H1 (cell line): ENCODE measurements at regions not wholly inside any gene's neighbourhood (a gene's known extent, or its start where the extent isn't known, plus 50 kb on each side); places are given as distances from the start of the nearest gene placed in this dataset.

Source experiments
- CTCF ChIA-PET: fragments of 300-600 bp; sonication (Branson Sonifier 250); formaldehyde crosslinking; loops from one replicate; lab custom pipeline; 2021; ENCODE audit not compliant: partially characterized antibody; lab: Charles Lee
- POLR2A ChIA-PET: fragments of 300-600 bp; sonication (Branson Sonifier 250); formaldehyde crosslinking; loops from one replicate; lab custom pipeline; 2021; ENCODE audit warnings: inconsistent platforms; ENCODE audit not compliant: partially characterized antibody; lab: Charles Lee
- DNase-seq, 2 experiments: peaks; one replicate each; pipeline versions ENCODE4 v3.0.0 to v3.0.0-alpha.2; 2010 to 2022; ENCODE audit warnings: low spot score in 2 of 2, low read depth in 1 of 2, mixed read lengths in 1 of 2
- FAIRE-seq: peaks from 2 replicates; lab custom pipeline; 2011; peaks lifted over from hg19 to GRCh38; lab: Jason Lieb, UNC
- H2AFZ ChIP-seq: 2 replicates; pipeline ENCODE4 v1.8.1; 2012; ENCODE audit warnings: low read length, inconsistent platforms
- H2AK5ac ChIP-seq: 2 replicates; pipeline ENCODE4 v1.6.1; 2013; ENCODE audit warnings: low read depth, low read length
- H2BK120ac ChIP-seq: replicated peaks from 2 replicates; pipeline ENCODE3; 2013; ENCODE audit warnings: low read depth, low read length, inconsistent platforms
- H2BK12ac ChIP-seq: 2 replicates; pipeline ENCODE4 v1.6.1; 2013; ENCODE audit warnings: low read depth, low read length
- H2BK15ac ChIP-seq: 2 replicates; pipeline ENCODE4 v1.6.1; 2013; ENCODE audit warnings: low read length
- H2BK20ac ChIP-seq: 2 replicates; pipeline ENCODE4 v1.6.1; 2013; ENCODE audit warnings: low read length
- H2BK5ac ChIP-seq: 2 replicates; pipeline ENCODE4 v1.6.1; 2013; ENCODE audit warnings: low read depth, low read length
- H3K14ac ChIP-seq: 2 replicates; pipeline ENCODE4 v1.6.1; 2013; ENCODE audit warnings: inconsistent platforms; ENCODE audit not compliant: insufficient read length
- H3K18ac ChIP-seq: 2 replicates; pipeline ENCODE4 v1.6.1; 2013; ENCODE audit warnings: low read length; ENCODE audit errors: extremely low read depth
- H3K23ac ChIP-seq: 2 replicates; pipeline ENCODE4 v1.6.1; 2013; ENCODE audit warnings: inconsistent platforms; ENCODE audit not compliant: insufficient read length
- H3K23me2 ChIP-seq: 2 replicates; pipeline ENCODE4 v1.6.1; 2013; ENCODE audit warnings: low read depth, low read length
- H3K27ac ChIP-seq: 2 replicates; pipeline ENCODE4 v1.6.1; 2011; ENCODE audit warnings: low read depth, low read length, inconsistent platforms
- H3K27me3 ChIP-seq, 4 experiments: replicated peaks in 1 of 4; 1 replicate in 1 of 4; 2 replicates in 3 of 4; pipeline versions ENCODE4 v1.6.1 to v1.8.1; 2011 to 2013; ENCODE audit warnings: low read length in 3 of 4, mild to moderate bottlenecking in 3 of 4, inconsistent platforms in 2 of 4, mixed read lengths in 2 of 4, moderate library complexity in 1 of 4; ENCODE audit not compliant: control insufficient read depth in 3 of 4, insufficient read depth in 3 of 4; ENCODE audit errors: extremely low read depth in 1 of 4
- H3K36me3 ChIP-seq, 4 experiments: 2 replicates each; pipeline versions ENCODE4 v1.6.1 to v1.8.1; 2011 to 2013; ENCODE audit warnings: mild to moderate bottlenecking in 4 of 4, low read length in 3 of 4, moderate library complexity in 2 of 4, control low read depth in 1 of 4, inconsistent platforms in 1 of 4; ENCODE audit not compliant: insufficient read depth in 4 of 4, control insufficient read depth in 2 of 4
- H3K4ac ChIP-seq: replicated peaks from 2 replicates; pipeline ENCODE3; 2013; ENCODE audit warnings: low read length, low read depth, mixed read lengths, inconsistent platforms; ENCODE audit not compliant: insufficient read length
- H3K4me1 ChIP-seq, 4 experiments: replicated peaks in 1 of 4; 1 replicate in 1 of 4; 2 replicates in 3 of 4; pipeline versions ENCODE4 v1.6.1 to v1.8.1; 2011 to 2013; ENCODE audit warnings: low read length in 3 of 4, inconsistent platforms in 2 of 4, mixed read lengths in 1 of 4; ENCODE audit not compliant: insufficient read depth in 4 of 4, control insufficient read depth in 3 of 4
- H3K4me2 ChIP-seq, 2 experiments: 2 replicates each; pipeline versions ENCODE4 v1.6.1 to v1.8.1; 2011 to 2013; ENCODE audit warnings: low read depth in 2 of 2, low read length in 2 of 2, control low read depth in 1 of 2, inconsistent platforms in 1 of 2, mild to moderate bottlenecking in 1 of 2; ENCODE audit not compliant: insufficient read depth in 1 of 2
- H3K4me3 ChIP-seq, 4 experiments: fragments of 200-600, 300-600 bp in 1 of 4; sonication (generic), shearing (Covaris generic), sonication (Bioruptor Twin) in 1 of 4; 2 replicates each; pipeline versions ENCODE4 v1.5.1 to v1.8.1; 2011 to 2016; ENCODE audit warnings: low read length in 4 of 4, low read depth in 3 of 4, control low read depth in 2 of 4, inconsistent platforms in 2 of 4, mild to moderate bottlenecking in 2 of 4, mixed read lengths in 1 of 4, moderate library complexity in 1 of 4; ENCODE audit not compliant: insufficient read depth in 2 of 4; ENCODE audit errors: extremely low read depth in 1 of 4
- H3K56ac ChIP-seq: replicated peaks from 2 replicates; pipeline ENCODE3; 2013; ENCODE audit warnings: low read depth, mild to moderate bottlenecking, mixed read lengths, low read length, inconsistent platforms; ENCODE audit not compliant: insufficient read length
- H3K79me1 ChIP-seq: 2 replicates; pipeline ENCODE4 v1.6.1; 2013; ENCODE audit warnings: low read depth, low read length, control low read depth
- H3K79me2 ChIP-seq, 2 experiments: 2 replicates each; pipeline versions ENCODE4 v1.6.1 to v1.8.1; 2012 to 2013; ENCODE audit warnings: low read length in 2 of 2, mild to moderate bottlenecking in 2 of 2, inconsistent platforms in 1 of 2; ENCODE audit not compliant: insufficient read depth in 2 of 2, control insufficient read depth in 1 of 2
- H3K9ac ChIP-seq, 4 experiments: replicated peaks in 1 of 4; 1 replicate in 1 of 4; 2 replicates in 3 of 4; pipeline versions ENCODE4 v1.6.1 to v1.8.1; 2011 to 2013; ENCODE audit warnings: low read depth in 3 of 4, low read length in 3 of 4, control low read depth in 2 of 4, mild to moderate bottlenecking in 2 of 4, moderate library complexity in 2 of 4, inconsistent platforms in 1 of 4; ENCODE audit errors: extremely low read depth in 1 of 4
- H3K9me3 ChIP-seq, 2 experiments: 2 replicates each; pipeline versions ENCODE4 v1.6.1 to v1.8.1; 2012 to 2013; ENCODE audit warnings: mild to moderate bottlenecking in 2 of 2, moderate library complexity in 2 of 2, control low read depth in 1 of 2, inconsistent platforms in 1 of 2, low read depth in 1 of 2, low read length in 1 of 2, mixed read lengths in 1 of 2; ENCODE audit not compliant: insufficient read depth in 2 of 2
- H4K20me1 ChIP-seq, 2 experiments: replicated peaks in 1 of 2; 2 replicates each; pipeline versions ENCODE3 to v1.8.1; 2011 to 2013; ENCODE audit warnings: inconsistent platforms in 2 of 2, low read length in 2 of 2, mild to moderate bottlenecking in 1 of 2; ENCODE audit not compliant: insufficient read depth in 2 of 2, control insufficient read depth in 1 of 2
- H4K5ac ChIP-seq: 2 replicates; pipeline ENCODE4 v1.6.1; 2013; ENCODE audit warnings: low read length, low read depth, mixed read lengths, inconsistent platforms; ENCODE audit not compliant: insufficient read length
- H4K8ac ChIP-seq: 2 replicates; pipeline ENCODE4 v1.8.0; 2013; ENCODE audit warnings: mild to moderate bottlenecking, moderate library complexity, low read length, inconsistent platforms; ENCODE audit not compliant: insufficient read depth; ENCODE audit errors: extremely low read depth
- H4K91ac ChIP-seq: replicated peaks from 2 replicates; pipeline ENCODE3; 2013; ENCODE audit warnings: low read length, mixed read lengths, inconsistent platforms; ENCODE audit not compliant: insufficient read length
- BACH1 ChIP-seq: IDR thresholded peaks from 2 replicates; pipeline ENCODE4 v1.6.1; 2012; ENCODE audit warnings: low read length, improper control_type of control experiment
- CBX5 ChIP-seq: fragments of 300-800, 300-1000 bp; sonication (generic); IDR thresholded peaks from 2 replicates; pipeline ENCODE4 v1.7.1; 2016; ENCODE audit warnings: antibody characterized with exemption, low read length, low read depth
- CHD2 ChIP-seq: IDR thresholded peaks from 2 replicates; pipeline ENCODE4 v1.6.1; 2012; ENCODE audit warnings: low read length, improper control_type of control experiment
- EGR1 ChIP-seq: IDR thresholded peaks from 2 replicates; pipeline ENCODE4 v1.6.1; 2011; ENCODE audit warnings: low read depth, low read length, borderline replicate concordance
- JUN ChIP-seq: IDR thresholded peaks from 2 replicates; pipeline ENCODE4 v1.6.1; 2011; ENCODE audit warnings: low read depth, mild to moderate bottlenecking, improper control_type of control experiment, low read length
- NANOG ChIP-seq: IDR thresholded peaks from 2 replicates; pipeline ENCODE4 v1.6.1; 2011; ENCODE audit warnings: low read length, low read depth, mild to moderate bottlenecking, inconsistent platforms; ENCODE audit not compliant: insufficient read depth, poor library complexity, severe bottlenecking
- NRF1 ChIP-seq: IDR thresholded peaks from 2 replicates; pipeline ENCODE4 v1.6.1; 2011; ENCODE audit warnings: mild to moderate bottlenecking, low read depth, low read length, improper control_type of control experiment
- POLR2A ChIP-seq, 2 experiments: IDR thresholded peaks; 1 replicate in 1 of 2; 2 replicates in 1 of 2; pipeline ENCODE4 v1.6.1; 2011; ENCODE audit warnings: low read depth in 2 of 2, low read length in 2 of 2, mild to moderate bottlenecking in 2 of 2; ENCODE audit errors: control extremely low read depth in 1 of 2
- POLR2AphosphoS5 ChIP-seq: IDR thresholded peaks from 2 replicates; pipeline ENCODE4 v1.6.1; 2011; ENCODE audit warnings: low read depth, low read length
- RAD21 ChIP-seq, 2 experiments: IDR thresholded peaks in 1 of 2; conservative IDR thresholded peaks in 1 of 2; 2 replicates each; pipeline ENCODE4 v1.6.1; 2011; ENCODE audit warnings: low read depth in 2 of 2, low read length in 2 of 2, improper control_type of control experiment in 1 of 2, inconsistent platforms in 1 of 2, mild to moderate bottlenecking in 1 of 2, moderate library complexity in 1 of 2
- SAP30 ChIP-seq: fragments of 300-600 bp; sonication (generic); IDR thresholded peaks from 2 replicates; pipeline ENCODE4 v1.7.1; 2012; ENCODE audit warnings: low read length, moderate library complexity, mild to moderate bottlenecking, inconsistent platforms; ENCODE audit not compliant: insufficient read depth, insufficient replicate concordance
- SIX5 ChIP-seq: IDR thresholded peaks from 2 replicates; pipeline ENCODE4 v1.6.1; 2011; ENCODE audit warnings: mild to moderate bottlenecking, low read depth, low read length
- SP2 ChIP-seq: IDR thresholded peaks from 2 replicates; pipeline ENCODE4 v1.6.1; 2012; ENCODE audit warnings: mild to moderate bottlenecking, low read length, inconsistent platforms
- TAF7 ChIP-seq: optimal IDR thresholded peaks from 2 replicates; pipeline ENCODE3; 2011; ENCODE audit warnings: low read depth, mild to moderate bottlenecking, inconsistent platforms, low read length, moderate library complexity, borderline replicate concordance
- TBP ChIP-seq: IDR thresholded peaks from 2 replicates; pipeline ENCODE4 v1.6.1; 2011; ENCODE audit warnings: low read depth, low read length, improper control_type of control experiment
- TEAD4 ChIP-seq: IDR thresholded peaks from 2 replicates; pipeline ENCODE4 v1.6.1; 2012; ENCODE audit warnings: low read depth, low read length, inconsistent platforms, mixed read lengths

- Histone ChIP-seq H3K36me3 (no peaks in the 10 kb centered on the region), H3K4ac (no peak overlapping the region), H4K91ac (no peak overlapping the region), H3K79me2 (no peaks in the 10 kb centered on the region), H2BK5ac (no peak overlapping the region), H3K9me3 (peaks cover 0 to 3% of the 10 kb centered on the region in 2 experiments; a peak in 1 of 4 replicates), H4K8ac (no peak overlapping the region), H3K23ac (no peak overlapping the region), H3K4me3 (no peak overlapping the region), H3K27ac (no peak overlapping the region), H2BK15ac (no peak overlapping the region), H3K27me3 (no peaks in the 10 kb centered on the region), H4K20me1 (no peaks in the 10 kb centered on the region), H3K4me1 (no peaks in the 10 kb centered on the region), H3K9ac (no peak overlapping the region), H2BK20ac (no peak overlapping the region), H2BK12ac (no peak overlapping the region), H2AFZ (no peak overlapping the region), H3K14ac (no peak overlapping the region), H3K56ac (no peak overlapping the region), H2AK5ac (no peak overlapping the region), H3K4me2 (no peak overlapping the region), H4K5ac (no peak overlapping the region), H3K23me2 (no peaks in the 10 kb centered on the region), H3K18ac (no peak overlapping the region), H2BK120ac (no peak overlapping the region), H3K79me1 (no peaks in the 10 kb centered on the region)
- TF ChIP-seq NRF1 = no peak
- TF ChIP-seq CHD2 = no peak
- no peak for TF ChIP-seq TBP
- TF ChIP-seq TEAD4 = no peak
- no peak for TF ChIP-seq TAF7
- no peak for TF ChIP-seq NANOG
- no peak for TF ChIP-seq SP2
- no peak for TF ChIP-seq EGR1
- TF ChIP-seq SIX5 = no peak
- TF ChIP-seq RAD21 (IDR thresholded peaks at IDR 0.05 in 1 of 2, conservative IDR thresholded peaks at IDR 0.05 in 1 of 2; ENCODE audit: low read depth in 2 of 2, low read length in 2 of 2) = no peak
- no peak for TF ChIP-seq POLR2AphosphoS5
- no peak for TF ChIP-seq SAP30
- no peak for TF ChIP-seq CBX5
- no peak for TF ChIP-seq POLR2A (IDR thresholded peaks at IDR 0.05; ENCODE audit: control extremely low read depth in 1 of 2, low read depth in 2 of 2, low read length in 2 of 2)
- no peak for TF ChIP-seq JUN
- no peak for TF ChIP-seq BACH1
- ChIA-PET POLR2A (no interaction called here), CTCF (no interaction called here)
- FAIRE-seq = no peak
- DNase-seq = no peak
Measured at GRCh38 chr3:144200004-144200403, 228.4 kb downstream of the DIPK2A start.
